GM23338 (cell line): ENCODE measurements at regions not wholly inside any gene's neighbourhood (a gene's known extent, or its start where the extent isn't known, plus 50 kb on each side); places are given as distances from the start of the nearest gene placed in this dataset.

Source experiments
- ATAC-seq: fragments of 200-7000 bp; cut with Tn5 transposase; 3 replicates; pipeline ENCODE4 v1.9.1; 2020
- DNase-seq: peaks from one replicate; pipeline ENCODE4 v3.0.0-alpha.2; 2015; ENCODE audit warnings: low spot score
- H2AFZ ChIP-seq: fragments of 200-600 bp; sonication (generic); 2 replicates; pipeline ENCODE4 v1.8.0; 2016; ENCODE audit warnings: antibody characterized with exemption, mild to moderate bottlenecking, moderate library complexity
- H3F3A ChIP-seq: fragments of 200-600 bp; sonication (generic); replicated peaks from 2 replicates; pipeline ENCODE4 v1.8.0; 2017; ENCODE audit warnings: antibody characterized with exemption, mixed run types, low read depth
- H3K27ac ChIP-seq: fragments of 200-600 bp; sonication (generic); 2 replicates; pipeline ENCODE4 v1.6.1; 2016; ENCODE audit warnings: low read depth
- H3K27me3 ChIP-seq: fragments of 200-600 bp; sonication (generic); 2 replicates; pipeline ENCODE4 v1.8.0; 2016; ENCODE audit warnings: mild to moderate bottlenecking, mixed run types, moderate library complexity; ENCODE audit not compliant: insufficient read depth
- H3K36me3 ChIP-seq: fragments of 200-600 bp; sonication (generic); 2 replicates; pipeline ENCODE4 v1.8.0; 2016; ENCODE audit warnings: mild to moderate bottlenecking; ENCODE audit not compliant: insufficient read depth
- H3K4me1 ChIP-seq: fragments of 200-600 bp; sonication (generic); 2 replicates; pipeline ENCODE4 v1.8.0; 2016; ENCODE audit warnings: mild to moderate bottlenecking, moderate library complexity; ENCODE audit not compliant: insufficient read depth
- H3K4me2 ChIP-seq: fragments of 200-600 bp; sonication (generic); 2 replicates; pipeline ENCODE4 v1.7.1; 2017; ENCODE audit warnings: mixed run types
- H3K4me3 ChIP-seq: fragments of 200-600 bp; sonication (generic); 2 replicates; pipeline ENCODE4 v1.6.1; 2016; ENCODE audit warnings: mixed run types
- H3K79me2 ChIP-seq: fragments of 200-600 bp; sonication (generic); replicated peaks from 2 replicates; pipeline ENCODE4 v1.8.0; 2017; ENCODE audit warnings: mild to moderate bottlenecking; ENCODE audit not compliant: insufficient read depth
- H3K9me2 ChIP-seq: fragments of 200-600 bp; sonication (generic); 2 replicates; pipeline ENCODE4 v1.8.0; 2017; ENCODE audit not compliant: insufficient read depth
- H4K20me1 ChIP-seq: fragments of 200-600 bp; sonication (generic); replicated peaks from 2 replicates; pipeline ENCODE4 v1.8.0; 2017; ENCODE audit warnings: mild to moderate bottlenecking; ENCODE audit not compliant: insufficient read depth
- H3K27ac Mint-ChIP-seq: 2 replicates; pipeline ENCODE4 v1.8.0; 2020; ENCODE audit warnings: inconsistent platforms, mild to moderate bottlenecking, moderate library complexity, mixed read lengths
- H3K27me3 Mint-ChIP-seq: 3 replicates; pipeline ENCODE4 v1.8.0; 2022; ENCODE audit warnings: low read depth, mild to moderate bottlenecking, moderate library complexity, mixed read lengths, inconsistent platforms; ENCODE audit not compliant: insufficient read depth, poor library complexity
- H3K36me3 Mint-ChIP-seq: 3 replicates; pipeline ENCODE4 v1.8.0; 2021; ENCODE audit warnings: low read depth, mild to moderate bottlenecking, inconsistent platforms, moderate library complexity, mixed read lengths
- H3K4me1 Mint-ChIP-seq: 3 replicates; pipeline ENCODE4 v1.8.0; 2020; ENCODE audit warnings: mild to moderate bottlenecking, inconsistent platforms, mixed read lengths
- H3K4me3 Mint-ChIP-seq: 3 replicates; pipeline ENCODE4 v1.8.0; 2021; ENCODE audit warnings: moderate library complexity, mild to moderate bottlenecking, inconsistent platforms, mixed read lengths
- H3K9me3 Mint-ChIP-seq: 3 replicates; pipeline ENCODE4 v1.8.0; 2020; ENCODE audit warnings: moderate library complexity, mild to moderate bottlenecking, inconsistent platforms, mixed read lengths
- CREB1 ChIP-seq: fragments of 250-450 bp; sonication (Bioruptor Pico); IDR thresholded peaks from 2 replicates; pipeline ENCODE4 v1.5.0; 2020; ENCODE audit warnings: low read depth, mild to moderate bottlenecking, moderate library complexity
- EZH2 ChIP-seq: fragments of 200-600 bp; sonication (generic); IDR thresholded peaks from one replicate; pipeline ENCODE4 v1.8.0; 2017; ENCODE audit warnings: antibody characterized with exemption, mild to moderate bottlenecking, low read depth; ENCODE audit not compliant: unreplicated experiment
- EZH2phosphoT487 ChIP-seq: fragments of 200-600 bp; sonication (generic); IDR thresholded peaks from one replicate; pipeline ENCODE4 v1.8.1; 2018; ENCODE audit warnings: antibody characterized with exemption; ENCODE audit not compliant: unreplicated experiment
- JUNB ChIP-seq: IDR thresholded peaks from one replicate; pipeline ENCODE4 v1.6.1; 2016; ENCODE audit warnings: antibody characterized with exemption; ENCODE audit not compliant: unreplicated experiment
- NANOG ChIP-seq: IDR thresholded peaks from 2 replicates; pipeline ENCODE4 v1.6.1; 2016; ENCODE audit warnings: antibody characterized with exemption, borderline replicate concordance
- POLR2AphosphoS5 ChIP-seq: IDR thresholded peaks from 2 replicates; pipeline ENCODE4 v1.6.1; 2016; ENCODE audit warnings: antibody characterized with exemption, low read depth
- STAT1 ChIP-seq: IDR thresholded peaks from one replicate; pipeline ENCODE4 v1.6.1; 2016; ENCODE audit warnings: antibody characterized with exemption; ENCODE audit not compliant: unreplicated experiment
- ZNF114 ChIP-seq: fragments of 250-450 bp; sonication (Bioruptor Pico); IDR thresholded peaks from 2 replicates; pipeline ENCODE4 v1.5.0; 2020; ENCODE audit warnings: mild to moderate bottlenecking, moderate library complexity
- TF ChIP-seq, protein P1 (sequence below): fragments of 250-450 bp; sonication (Bioruptor Pico); IDR thresholded peaks from 2 replicates; pipeline ENCODE4 v1.5.0; 2020; ENCODE audit warnings: mild to moderate bottlenecking, moderate library complexity
- TF ChIP-seq, protein P2 (sequence below): IDR thresholded peaks from one replicate; pipeline ENCODE4 v1.6.1; 2018; ENCODE audit warnings: antibody characterized with exemption; ENCODE audit not compliant: unreplicated experiment
- TF ChIP-seq, protein P3 (sequence below): IDR thresholded peaks from 2 replicates; pipeline ENCODE4 v1.6.1; 2016; ENCODE audit warnings: antibody characterized with exemption
- TF ChIP-seq, protein P4 (sequence below), 2 experiments: fragments of 200-600 bp in 1 of 2; sonication (generic) in 1 of 2; conservative IDR thresholded peaks; 2 replicates each; pipeline versions ENCODE4 v1.5.1 to v1.6.1; 2016 to 2017; ENCODE audit warnings: antibody characterized with exemption in 2 of 2, low read depth in 2 of 2, mild to moderate bottlenecking in 2 of 2, moderate library complexity in 1 of 2

DNA sequence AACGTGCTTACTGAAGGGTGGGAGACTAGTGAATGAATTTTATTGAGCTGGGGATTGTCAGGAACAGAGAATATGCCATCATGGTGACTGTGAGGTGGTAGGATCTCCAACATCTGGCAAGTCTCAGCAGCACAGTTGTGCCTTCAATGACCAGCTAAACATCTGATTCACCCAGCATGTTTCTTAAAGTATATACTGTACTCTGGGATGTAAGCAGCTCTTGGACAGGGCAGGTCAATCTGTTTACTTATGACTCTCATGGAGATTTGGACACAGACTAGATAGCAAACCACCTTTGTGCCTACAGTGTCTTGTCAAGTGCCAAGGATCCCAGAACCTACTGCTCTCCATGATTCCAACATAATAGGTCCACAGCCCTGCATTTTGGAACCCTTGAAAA is 801.0 kb upstream of the CITED2 start (continued):
- TF ChIP-seq, protein P1, sequence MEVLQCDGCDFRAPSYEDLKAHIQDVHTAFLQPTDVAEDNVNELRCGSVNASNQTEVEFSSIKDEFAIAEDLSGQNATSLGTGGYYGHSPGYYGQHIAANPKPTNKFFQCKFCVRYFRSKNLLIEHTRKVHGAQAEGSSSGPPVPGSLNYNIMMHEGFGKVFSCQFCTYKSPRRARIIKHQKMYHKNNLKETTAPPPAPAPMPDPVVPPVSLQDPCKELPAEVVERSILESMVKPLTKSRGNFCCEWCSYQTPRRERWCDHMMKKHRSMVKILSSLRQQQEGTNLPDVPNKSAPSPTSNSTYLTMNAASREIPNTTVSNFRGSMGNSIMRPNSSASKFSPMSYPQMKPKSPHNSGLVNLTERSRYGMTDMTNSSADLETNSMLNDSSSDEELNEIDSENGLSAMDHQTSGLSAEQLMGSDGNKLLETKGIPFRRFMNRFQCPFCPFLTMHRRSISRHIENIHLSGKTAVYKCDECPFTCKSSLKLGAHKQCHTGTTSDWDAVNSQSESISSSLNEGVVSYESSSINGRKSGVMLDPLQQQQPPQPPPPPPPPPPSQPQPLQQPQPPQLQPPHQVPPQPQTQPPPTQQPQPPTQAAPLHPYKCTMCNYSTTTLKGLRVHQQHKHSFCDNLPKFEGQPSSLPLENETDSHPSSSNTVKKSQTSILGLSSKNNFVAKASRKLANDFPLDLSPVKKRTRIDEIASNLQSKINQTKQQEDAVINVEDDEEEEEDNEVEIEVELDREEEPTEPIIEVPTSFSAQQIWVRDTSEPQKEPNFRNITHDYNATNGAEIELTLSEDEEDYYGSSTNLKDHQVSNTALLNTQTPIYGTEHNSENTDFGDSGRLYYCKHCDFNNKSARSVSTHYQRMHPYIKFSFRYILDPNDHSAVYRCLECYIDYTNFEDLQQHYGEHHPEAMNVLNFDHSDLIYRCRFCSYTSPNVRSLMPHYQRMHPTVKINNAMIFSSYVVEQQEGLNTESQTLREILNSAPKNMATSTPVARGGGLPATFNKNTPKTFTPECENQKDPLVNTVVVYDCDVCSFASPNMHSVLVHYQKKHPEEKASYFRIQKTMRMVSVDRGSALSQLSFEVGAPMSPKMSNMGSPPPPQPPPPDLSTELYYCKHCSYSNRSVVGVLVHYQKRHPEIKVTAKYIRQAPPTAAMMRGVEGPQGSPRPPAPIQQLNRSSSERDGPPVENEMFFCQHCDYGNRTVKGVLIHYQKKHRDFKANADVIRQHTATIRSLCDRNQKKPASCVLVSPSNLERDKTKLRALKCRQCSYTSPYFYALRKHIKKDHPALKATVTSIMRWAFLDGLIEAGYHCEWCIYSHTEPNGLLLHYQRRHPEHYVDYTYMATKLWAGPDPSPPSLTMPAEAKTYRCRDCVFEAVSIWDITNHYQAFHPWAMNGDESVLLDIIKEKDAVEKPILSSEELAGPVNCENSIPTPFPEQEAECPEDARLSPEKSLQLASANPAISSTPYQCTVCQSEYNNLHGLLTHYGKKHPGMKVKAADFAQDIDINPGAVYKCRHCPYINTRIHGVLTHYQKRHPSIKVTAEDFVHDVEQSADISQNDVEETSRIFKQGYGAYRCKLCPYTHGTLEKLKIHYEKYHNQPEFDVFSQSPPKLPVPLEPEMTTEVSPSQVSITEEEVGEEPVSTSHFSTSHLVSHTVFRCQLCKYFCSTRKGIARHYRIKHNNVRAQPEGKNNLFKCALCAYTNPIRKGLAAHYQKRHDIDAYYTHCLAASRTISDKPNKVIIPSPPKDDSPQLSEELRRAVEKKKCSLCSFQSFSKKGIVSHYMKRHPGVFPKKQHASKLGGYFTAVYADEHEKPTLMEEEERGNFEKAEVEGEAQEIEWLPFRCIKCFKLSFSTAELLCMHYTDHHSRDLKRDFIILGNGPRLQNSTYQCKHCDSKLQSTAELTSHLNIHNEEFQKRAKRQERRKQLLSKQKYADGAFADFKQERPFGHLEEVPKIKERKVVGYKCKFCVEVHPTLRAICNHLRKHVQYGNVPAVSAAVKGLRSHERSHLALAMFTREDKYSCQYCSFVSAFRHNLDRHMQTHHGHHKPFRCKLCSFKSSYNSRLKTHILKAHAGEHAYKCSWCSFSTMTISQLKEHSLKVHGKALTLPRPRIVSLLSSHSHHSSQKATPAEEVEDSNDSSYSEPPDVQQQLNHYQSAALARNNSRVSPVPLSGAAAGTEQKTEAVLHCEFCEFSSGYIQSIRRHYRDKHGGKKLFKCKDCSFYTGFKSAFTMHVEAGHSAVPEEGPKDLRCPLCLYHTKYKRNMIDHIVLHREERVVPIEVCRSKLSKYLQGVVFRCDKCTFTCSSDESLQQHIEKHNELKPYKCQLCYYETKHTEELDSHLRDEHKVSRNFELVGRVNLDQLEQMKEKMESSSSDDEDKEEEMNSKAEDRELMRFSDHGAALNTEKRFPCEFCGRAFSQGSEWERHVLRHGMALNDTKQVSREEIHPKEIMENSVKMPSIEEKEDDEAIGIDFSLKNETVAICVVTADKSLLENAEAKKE (CRISPR knock-in tag): no peak
- no peak for TF ChIP-seq JUNB

DNA sequence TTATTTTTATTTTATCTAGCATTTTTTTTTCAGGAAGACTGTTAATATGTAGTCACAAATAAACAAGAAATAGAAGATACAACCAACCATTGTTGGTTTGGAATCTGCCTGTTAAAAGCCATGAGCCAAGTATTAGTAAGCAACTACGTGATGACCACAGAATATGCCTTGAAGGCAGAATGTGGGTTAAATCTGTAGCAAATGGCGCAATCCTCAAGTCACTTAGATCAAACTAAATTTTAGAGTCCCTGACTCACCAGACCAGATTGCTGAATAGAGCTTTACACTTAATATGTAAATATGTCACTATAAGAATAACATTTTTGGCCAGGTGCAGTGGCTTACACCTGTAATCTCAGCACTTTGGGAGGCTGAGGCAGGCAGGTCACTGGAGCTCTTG is 800.1 kb upstream of the CITED2 start:
- Histone ChIP-seq H3K4me2 (no peak overlapping the region), H3K79me2 (no peaks in the 10 kb centered on the region), H3K4me3 (no peak overlapping the region), H3K9me2 (no peaks in the 10 kb centered on the region), H2AFZ (no peak overlapping the region), H3K36me3 (0 out of 2 replicates have a peak, but pooled peaks cover 3% of the 10 kb centered on the region), H3K27ac (no peak overlapping the region), H3F3A (no peaks in the 10 kb centered on the region), H3K27me3 (no peaks in the 10 kb centered on the region), H3K4me1 (no peaks in the 10 kb centered on the region), H4K20me1 (no peaks in the 10 kb centered on the region)
- Mint-ChIP-seq H3K27ac (no peak overlapping the region), H3K9me3 (peaks cover 21% of the 10 kb centered on the region), H3K4me1 (no peaks in the 10 kb centered on the region), H3K36me3 (peaks cover 18% of the 10 kb centered on the region; the same call in 2 of the 3 replicates), H3K27me3 (peaks cover 5% of the 10 kb centered on the region), H3K4me3 (no peak overlapping the region)
- TF ChIP-seq, protein P2, sequence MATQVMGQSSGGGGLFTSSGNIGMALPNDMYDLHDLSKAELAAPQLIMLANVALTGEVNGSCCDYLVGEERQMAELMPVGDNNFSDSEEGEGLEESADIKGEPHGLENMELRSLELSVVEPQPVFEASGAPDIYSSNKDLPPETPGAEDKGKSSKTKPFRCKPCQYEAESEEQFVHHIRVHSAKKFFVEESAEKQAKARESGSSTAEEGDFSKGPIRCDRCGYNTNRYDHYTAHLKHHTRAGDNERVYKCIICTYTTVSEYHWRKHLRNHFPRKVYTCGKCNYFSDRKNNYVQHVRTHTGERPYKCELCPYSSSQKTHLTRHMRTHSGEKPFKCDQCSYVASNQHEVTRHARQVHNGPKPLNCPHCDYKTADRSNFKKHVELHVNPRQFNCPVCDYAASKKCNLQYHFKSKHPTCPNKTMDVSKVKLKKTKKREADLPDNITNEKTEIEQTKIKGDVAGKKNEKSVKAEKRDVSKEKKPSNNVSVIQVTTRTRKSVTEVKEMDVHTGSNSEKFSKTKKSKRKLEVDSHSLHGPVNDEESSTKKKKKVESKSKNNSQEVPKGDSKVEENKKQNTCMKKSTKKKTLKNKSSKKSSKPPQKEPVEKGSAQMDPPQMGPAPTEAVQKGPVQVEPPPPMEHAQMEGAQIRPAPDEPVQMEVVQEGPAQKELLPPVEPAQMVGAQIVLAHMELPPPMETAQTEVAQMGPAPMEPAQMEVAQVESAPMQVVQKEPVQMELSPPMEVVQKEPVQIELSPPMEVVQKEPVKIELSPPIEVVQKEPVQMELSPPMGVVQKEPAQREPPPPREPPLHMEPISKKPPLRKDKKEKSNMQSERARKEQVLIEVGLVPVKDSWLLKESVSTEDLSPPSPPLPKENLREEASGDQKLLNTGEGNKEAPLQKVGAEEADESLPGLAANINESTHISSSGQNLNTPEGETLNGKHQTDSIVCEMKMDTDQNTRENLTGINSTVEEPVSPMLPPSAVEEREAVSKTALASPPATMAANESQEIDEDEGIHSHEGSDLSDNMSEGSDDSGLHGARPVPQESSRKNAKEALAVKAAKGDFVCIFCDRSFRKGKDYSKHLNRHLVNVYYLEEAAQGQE: no peak
- TF ChIP-seq JUNB: no peak
- TF ChIP-seq EZH2phosphoT487: no peak
- no peak for TF ChIP-seq POLR2AphosphoS5
- TF ChIP-seq, protein P3, sequence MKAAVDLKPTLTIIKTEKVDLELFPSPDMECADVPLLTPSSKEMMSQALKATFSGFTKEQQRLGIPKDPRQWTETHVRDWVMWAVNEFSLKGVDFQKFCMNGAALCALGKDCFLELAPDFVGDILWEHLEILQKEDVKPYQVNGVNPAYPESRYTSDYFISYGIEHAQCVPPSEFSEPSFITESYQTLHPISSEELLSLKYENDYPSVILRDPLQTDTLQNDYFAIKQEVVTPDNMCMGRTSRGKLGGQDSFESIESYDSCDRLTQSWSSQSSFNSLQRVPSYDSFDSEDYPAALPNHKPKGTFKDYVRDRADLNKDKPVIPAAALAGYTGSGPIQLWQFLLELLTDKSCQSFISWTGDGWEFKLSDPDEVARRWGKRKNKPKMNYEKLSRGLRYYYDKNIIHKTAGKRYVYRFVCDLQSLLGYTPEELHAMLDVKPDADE: no peak
- no peak for TF ChIP-seq EZH2
- TF ChIP-seq NANOG: no peak
- TF ChIP-seq ZNF114 (CRISPR knock-in tag): no peak
- no peak for TF ChIP-seq CREB1 (CRISPR knock-in tag)
- TF ChIP-seq, protein P4, sequence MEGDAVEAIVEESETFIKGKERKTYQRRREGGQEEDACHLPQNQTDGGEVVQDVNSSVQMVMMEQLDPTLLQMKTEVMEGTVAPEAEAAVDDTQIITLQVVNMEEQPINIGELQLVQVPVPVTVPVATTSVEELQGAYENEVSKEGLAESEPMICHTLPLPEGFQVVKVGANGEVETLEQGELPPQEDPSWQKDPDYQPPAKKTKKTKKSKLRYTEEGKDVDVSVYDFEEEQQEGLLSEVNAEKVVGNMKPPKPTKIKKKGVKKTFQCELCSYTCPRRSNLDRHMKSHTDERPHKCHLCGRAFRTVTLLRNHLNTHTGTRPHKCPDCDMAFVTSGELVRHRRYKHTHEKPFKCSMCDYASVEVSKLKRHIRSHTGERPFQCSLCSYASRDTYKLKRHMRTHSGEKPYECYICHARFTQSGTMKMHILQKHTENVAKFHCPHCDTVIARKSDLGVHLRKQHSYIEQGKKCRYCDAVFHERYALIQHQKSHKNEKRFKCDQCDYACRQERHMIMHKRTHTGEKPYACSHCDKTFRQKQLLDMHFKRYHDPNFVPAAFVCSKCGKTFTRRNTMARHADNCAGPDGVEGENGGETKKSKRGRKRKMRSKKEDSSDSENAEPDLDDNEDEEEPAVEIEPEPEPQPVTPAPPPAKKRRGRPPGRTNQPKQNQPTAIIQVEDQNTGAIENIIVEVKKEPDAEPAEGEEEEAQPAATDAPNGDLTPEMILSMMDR (conservative IDR thresholded peaks at IDR 0.05; ENCODE audit: low read depth in 2 of 2): no peak
- no peak for TF ChIP-seq STAT1
- no peak for DNase-seq
- no peak for ATAC-seq
